Left ventricle myocardium inferior (tissue), 1 donor: ENCODE measurements at regions not wholly inside any gene's neighbourhood (a gene's known extent, or its start where the extent isn't known, plus 50 kb on each side); places are given as distances from the start of the nearest gene placed in this dataset.

ENCODE experiments used
- DNase-seq: peaks from one replicate; pipeline ENCODE4 v3.0.0-alpha.2; 2020
- H3K27ac ChIP-seq: fragments of 200-600 bp; replicated peaks from 2 replicates; pipeline ENCODE4 v1.8.0; 2021
- H3K27me3 ChIP-seq: fragments of 200-600 bp; 2 replicates; pipeline ENCODE4 v1.8.0; 2021; ENCODE audit warnings: low read depth
- H3K36me3 ChIP-seq: fragments of 200-600 bp; 2 replicates; pipeline ENCODE4 v1.8.0; 2021
- H3K4me1 ChIP-seq: fragments of 200-600 bp; 2 replicates; pipeline ENCODE4 v1.8.0; 2021
- H3K4me3 ChIP-seq: fragments of 200-600 bp; 2 replicates; pipeline ENCODE4 v1.8.0; 2021; ENCODE audit warnings: mild to moderate bottlenecking, moderate library complexity
- H3K9me3 ChIP-seq: fragments of 200-600 bp; replicated peaks from 2 replicates; pipeline ENCODE4 v1.8.0; 2021
- CTCF ChIP-seq: fragments of 200-600 bp; IDR thresholded peaks from 2 replicates; pipeline ENCODE4 v1.8.0; 2021; ENCODE audit warnings: antibody characterized with exemption, mild to moderate bottlenecking, borderline replicate concordance
- intact Hi-C: fragments of 100-400 bp; cut with micrococcal nuclease; formaldehyde crosslinking; loops from one replicate; pipeline ENCODE4 v1.11.0; 2022
- donor health status: DM: no; HTN: yes; CAD: no; lungs with severe emphysema.

- H3K27me3 ChIP-seq: no peaks in the 10 kb centered on the region
Observed at GRCh38 chr13:65461590-65461989, 1768.5 kb downstream of the PCDH9 start.

DNA sequence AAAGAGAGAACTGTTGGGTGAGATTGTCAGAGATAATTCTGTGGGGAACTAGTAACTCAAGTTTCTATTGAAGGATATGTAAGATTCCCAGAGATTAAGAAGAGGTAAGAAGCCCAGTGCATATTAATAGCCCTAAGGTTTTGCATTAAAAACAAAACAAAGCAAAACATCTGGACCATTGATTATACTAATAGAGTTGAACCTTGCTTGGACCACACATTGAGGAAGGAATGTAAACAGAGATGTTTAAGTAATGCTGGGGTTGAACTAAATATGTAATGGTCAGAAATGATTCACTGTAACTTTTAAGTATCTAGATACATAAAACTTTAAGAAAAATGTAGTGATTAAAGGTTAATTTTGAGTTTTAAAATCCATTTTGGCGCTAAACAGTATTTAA lies 1770.0 kb downstream of the PCDH9 start:
- Histone ChIP-seq H3K27ac (no peak overlapping the region), H3K4me1 (no peaks in the 10 kb centered on the region), H3K4me3 (no peak overlapping the region), H3K36me3 (no peaks in the 10 kb centered on the region), H3K27me3 (no peaks in the 10 kb centered on the region), H3K9me3 (peaks cover 4% of the 10 kb centered on the region)
- DNase-seq: no peak
- no peak for TF ChIP-seq CTCF
- intact Hi-C loops: no loop called here

More at GRCh38 chr13:65461590-65461989, 1768.5 kb downstream of the PCDH9 start:
- H3K4me3 ChIP-seq: no peak overlapping the region
- no peak overlapping the region for H3K27ac ChIP-seq
- no peaks in the 10 kb centered on the region for H3K36me3 ChIP-seq
- H3K9me3 ChIP-seq: peaks cover 10% of the 10 kb centered on the region
- intact Hi-C loops: no loop called here
- no peak for DNase-seq
- TF ChIP-seq CTCF: no peak
- no peaks in the 10 kb centered on the region for H3K4me1 ChIP-seq

- no peaks in the 10 kb centered on the region for H3K36me3 ChIP-seq
- no peaks in the 10 kb centered on the region for H3K4me1 ChIP-seq
- H3K27ac ChIP-seq: no peak overlapping the region
- H3K4me3 ChIP-seq: no peak overlapping the region
- H3K9me3 ChIP-seq: no peaks in the 10 kb centered on the region
- H3K27me3 ChIP-seq: no peaks in the 10 kb centered on the region
- TF ChIP-seq CTCF: no peak
- DNase-seq: no peak
- intact Hi-C loops: no loop called here
Observed at GRCh38 chr13:65456150-65456912, 1773.8 kb downstream of the PCDH9 start.

DNA sequence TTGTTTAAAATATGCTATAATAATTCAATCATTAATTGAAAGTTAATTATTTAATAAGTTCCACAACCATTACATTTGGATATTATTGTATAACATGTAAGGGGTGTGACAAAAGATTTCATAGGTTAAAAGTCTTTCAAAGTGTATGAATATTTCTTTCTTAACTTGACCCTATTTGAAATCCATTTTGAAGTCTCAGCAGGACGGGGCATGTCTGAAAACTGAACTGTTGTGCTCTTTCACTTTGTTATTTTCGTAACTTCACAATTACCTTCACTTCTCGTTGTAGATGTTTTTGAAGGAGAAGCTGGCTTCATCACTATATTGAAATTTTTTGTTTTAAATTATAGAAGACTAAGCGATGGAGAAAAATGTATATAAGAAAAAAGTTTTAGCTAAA lies 1775.7 kb downstream of the PCDH9 start:
- H3K27ac ChIP-seq: no peak overlapping the region
- no peaks in the 10 kb centered on the region for H3K27me3 ChIP-seq
- no peak for DNase-seq
- no peak for TF ChIP-seq CTCF
- no peak overlapping the region for H3K4me3 ChIP-seq
- intact Hi-C loops: no loop called here
- H3K36me3 ChIP-seq: no peaks in the 10 kb centered on the region
- H3K9me3 ChIP-seq: no peaks in the 10 kb centered on the region
- no peaks in the 10 kb centered on the region for H3K4me1 ChIP-seq

DNA sequence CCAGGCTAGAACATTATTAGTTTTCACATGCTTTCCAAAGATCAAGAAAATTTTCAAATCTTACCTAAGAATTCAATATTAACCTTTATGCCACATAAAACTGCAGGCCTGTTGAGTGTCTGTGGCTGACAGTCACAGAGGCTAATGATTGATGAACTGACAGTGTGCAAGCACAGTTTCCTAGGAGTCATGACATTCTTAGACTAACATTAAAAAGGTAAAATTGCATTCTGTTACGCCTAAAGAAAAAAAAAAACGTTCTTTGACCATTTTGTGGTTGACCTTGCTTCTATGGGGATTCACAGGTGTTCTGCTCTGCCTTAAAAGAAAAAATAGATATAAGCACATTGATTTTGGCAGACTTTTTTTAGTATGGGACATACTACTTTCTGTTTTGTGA lies 1776.2 kb downstream of the PCDH9 start:
- no peaks in the 10 kb centered on the region for H3K27me3 ChIP-seq
- H3K36me3 ChIP-seq: no peaks in the 10 kb centered on the region
- H3K9me3 ChIP-seq: no peaks in the 10 kb centered on the region
- intact Hi-C loops: no loop called here
- no peak overlapping the region for H3K4me3 ChIP-seq
- DNase-seq: no peak
- no peak for TF ChIP-seq CTCF
- H3K4me1 ChIP-seq: no peaks in the 10 kb centered on the region
- no peak overlapping the region for H3K27ac ChIP-seq
